ENCODE measurements at regions not wholly inside any gene's neighbourhood (a gene's known extent, or its start where the extent isn't known, plus 50 kb on each side); places are given as distances from the start of the nearest gene placed in this dataset.
"Not testable (repeated sequence)": the region's sequence is repeated elsewhere in the genome, so short reads cannot be mapped to it uniquely, and the experiment has no call there.

DNA sequence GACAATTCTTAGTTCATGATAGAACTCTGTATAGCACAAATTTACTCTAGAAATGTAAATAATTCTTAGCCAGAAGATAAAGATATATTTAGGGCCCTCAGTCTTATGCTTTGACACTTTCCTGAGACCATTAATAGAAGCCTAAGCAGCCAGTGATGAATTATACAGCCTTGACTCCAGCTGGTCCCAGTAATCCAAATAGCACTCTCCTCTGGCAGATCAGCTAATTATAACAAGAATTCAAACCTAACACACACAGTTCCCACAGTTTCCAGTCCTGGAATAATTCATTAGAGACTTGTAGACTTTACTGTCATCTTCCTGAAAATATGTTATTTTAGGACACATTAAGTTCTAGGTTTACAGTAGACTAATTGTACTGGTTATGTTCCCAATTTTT lies 50.4 kb downstream of the SHOC1 start:
- DNase-seq = no peak

DNA sequence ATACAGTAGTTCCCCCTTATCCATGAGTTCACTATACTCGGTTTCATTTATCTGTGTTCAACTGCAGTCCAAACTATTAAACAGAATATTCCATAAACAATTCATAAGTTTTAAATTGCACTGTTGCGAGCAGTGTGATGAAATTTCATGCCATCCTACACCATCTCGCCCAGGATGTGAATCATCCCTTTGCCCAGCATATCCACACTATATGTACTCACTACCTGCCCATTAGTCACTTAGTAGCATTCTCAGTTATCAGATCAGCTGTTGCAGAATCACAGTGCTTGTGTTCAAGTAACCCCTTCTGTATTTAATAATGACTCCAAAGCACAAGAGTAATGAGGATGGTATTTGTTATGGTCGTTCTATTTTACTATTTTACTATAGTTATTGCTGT lies 51.5 kb downstream of the SHOC1 start:
- peak; percentile 47 for DNase-seq

DNA sequence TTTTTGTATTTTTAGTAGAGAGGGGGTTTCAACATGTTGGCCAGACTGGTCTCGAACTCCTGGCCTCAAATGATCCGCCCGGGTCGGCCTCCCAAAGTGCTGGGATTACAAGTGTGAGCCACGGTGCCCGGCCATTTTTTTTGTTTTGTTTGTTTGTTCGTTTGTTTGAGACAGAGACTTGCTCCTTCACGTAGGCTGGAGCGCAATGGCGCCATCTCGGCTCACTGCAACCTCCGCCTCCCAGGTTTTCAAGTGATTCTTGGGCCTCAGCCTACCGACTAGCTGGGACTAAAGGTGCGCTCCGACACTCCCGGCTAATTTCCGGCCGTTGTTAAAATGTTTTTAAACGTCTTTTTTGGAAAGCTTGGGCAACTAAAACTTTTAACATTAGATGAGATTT lies 54.0 kb downstream of the SHOC1 start:
- no peak for DNase-seq

DNA sequence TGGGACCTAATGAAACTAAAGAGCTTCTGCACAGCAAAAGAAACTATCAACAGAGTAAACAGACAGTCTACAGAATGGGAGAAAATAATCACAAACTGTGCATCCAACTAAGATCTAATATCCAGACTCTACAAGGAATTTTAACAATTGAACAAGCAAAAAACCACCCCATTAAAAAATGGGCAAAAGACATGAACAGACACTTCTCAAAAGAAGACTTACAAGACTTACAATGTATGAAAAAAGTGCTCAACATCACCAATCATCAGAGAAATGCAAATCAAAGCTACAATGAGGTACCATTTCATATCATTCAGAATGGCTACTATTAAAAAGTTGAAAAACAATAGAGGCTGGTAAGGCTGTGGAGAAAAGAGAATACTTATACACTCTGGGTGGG lies 58.0 kb downstream of the SHOC1 start:
- no peak for DNase-seq

DNA sequence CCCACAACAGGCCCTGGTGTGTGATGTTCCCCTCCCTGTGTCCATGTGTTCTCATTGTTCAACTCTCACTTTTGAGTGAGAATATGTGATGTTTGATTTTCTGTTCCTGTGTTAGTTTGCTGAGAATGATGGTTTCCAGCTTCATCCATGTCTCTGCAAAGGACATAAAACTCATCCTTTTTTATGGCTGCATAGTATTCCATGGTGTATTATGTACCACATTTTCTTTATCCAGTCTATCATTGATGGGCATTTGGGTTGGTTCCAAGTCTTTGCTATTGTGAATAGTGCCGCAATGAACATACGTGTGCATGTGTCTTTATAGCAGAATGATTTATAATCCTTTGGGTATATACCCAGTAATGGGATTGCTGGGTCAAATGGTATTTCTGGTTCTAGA lies 59.4 kb downstream of the SHOC1 start:
- DNase-seq = not testable (repeated sequence)

DNA sequence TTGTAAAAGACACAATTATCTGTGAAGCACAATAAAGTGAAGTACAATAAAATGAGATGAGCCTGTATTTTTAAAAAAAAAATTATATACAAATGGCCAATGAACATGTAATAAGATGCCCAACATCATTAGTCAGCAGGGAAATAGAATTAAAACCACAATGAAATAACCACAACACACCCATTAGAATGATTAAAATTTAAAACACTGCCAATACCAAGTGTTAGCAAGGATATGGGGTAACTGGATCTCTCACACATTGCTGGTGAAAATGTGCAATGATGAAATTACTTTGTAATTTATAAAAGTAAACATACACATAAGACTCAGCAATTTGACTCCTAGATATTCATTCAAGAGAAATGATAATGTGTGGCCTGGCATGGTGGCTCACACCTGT lies 62.8 kb downstream of the SHOC1 start:
- DNase-seq = no peak

DNA sequence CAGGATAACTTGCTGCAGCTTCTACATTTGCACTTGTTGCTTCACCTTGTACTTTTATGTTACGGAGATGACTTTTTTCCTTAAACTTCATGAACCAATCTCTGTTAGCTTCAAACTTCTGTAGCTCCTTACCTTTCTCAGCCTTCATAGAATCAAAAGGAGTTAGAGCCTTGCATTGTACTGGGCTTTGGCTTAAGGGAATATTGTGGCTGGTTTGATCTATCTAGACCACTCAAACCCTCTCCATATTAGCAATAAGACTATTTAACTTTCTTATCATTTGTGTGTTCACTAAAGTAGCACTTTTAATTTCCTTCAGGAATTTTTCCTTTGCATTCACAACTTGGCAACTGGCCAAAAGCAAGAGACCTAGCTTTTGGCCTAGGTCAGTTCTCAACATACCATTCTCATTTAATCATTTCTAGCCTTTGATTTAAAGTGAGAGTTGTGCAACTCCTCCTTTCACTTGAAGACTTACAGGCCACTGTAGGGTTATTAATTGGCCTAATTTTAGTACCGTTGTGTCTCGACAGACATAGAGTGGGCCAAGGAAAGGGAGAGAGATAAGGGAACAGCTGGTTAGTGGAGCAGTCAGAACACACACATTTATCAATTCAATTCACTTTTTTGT lies 63.7 kb downstream of the SHOC1 start:
- DNase-seq = no peak

DNA sequence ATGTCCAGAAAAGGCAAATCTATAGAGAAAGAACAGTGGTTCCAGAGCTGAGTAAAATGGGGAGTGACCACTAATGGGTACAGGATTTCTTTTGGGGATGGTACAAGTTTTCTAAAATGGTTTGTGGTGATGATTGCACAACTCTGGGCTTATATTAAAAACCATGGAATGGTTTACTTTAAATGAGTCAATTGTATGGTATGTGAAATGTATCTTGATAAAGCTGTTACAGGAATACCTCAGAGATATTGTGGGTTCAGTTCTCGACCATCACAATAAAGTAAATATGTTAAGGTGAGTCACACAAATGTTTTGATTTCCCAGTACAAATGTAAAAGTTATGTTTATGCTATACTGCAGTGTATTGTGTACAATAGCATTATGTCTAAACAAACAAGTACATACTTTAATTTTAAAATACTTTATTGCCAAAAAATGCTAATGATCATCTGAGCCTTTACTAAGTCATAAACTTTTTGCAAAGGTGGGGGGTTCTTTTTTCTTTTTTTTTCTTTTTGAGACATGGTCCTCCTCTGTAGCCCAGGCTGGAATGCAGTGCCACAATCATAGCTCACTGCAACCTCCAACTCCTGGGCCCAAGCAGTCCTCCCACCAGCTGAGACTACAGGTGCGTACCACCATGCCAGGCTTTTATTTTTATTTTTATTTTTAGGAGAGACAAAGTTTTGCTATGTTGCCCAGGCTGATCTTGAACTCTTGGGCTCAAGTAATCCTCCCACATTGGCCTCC lies 65.9 kb downstream of the SHOC1 start:
- no peak for DNase-seq

DNA sequence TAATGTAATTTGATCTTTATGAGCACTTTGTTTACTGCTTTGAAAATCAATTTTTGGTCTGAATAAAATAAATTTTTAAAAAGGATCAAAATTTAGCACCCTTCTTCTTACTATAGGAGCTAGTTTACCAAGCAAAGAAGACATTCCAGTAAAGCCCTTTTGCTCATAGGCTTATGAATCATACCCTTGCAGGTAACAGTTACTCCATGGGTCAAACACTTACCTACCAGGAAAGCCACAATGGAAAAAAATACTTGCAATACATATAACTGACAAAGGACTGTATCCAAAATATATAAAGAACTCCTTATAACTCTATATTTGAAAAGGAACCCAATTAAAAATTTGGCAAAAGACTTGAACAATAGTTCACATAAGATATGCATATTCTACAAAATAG lies 66.6 kb downstream of the SHOC1 start:
- DNase-seq = no peak

DNA sequence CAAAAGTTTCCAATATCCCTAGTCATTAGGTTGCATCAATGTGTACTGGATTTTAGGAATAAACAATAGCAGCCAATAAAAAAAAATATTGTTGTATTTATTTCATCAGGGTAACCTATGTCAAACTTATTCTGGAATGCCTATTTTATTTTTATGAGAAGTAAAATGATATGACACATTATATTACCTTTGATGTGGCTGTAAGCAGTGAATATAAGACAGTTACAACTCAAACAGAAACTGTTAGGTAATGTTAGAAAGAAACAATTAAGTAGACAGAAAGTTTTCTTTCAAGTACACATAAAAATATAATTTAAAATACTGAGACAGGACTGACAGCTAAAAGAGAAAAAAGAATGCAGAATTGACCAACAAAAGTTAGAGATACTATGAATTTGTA lies 65.5 kb downstream of the GNG10 start:
- DNase-seq = no peak

DNA sequence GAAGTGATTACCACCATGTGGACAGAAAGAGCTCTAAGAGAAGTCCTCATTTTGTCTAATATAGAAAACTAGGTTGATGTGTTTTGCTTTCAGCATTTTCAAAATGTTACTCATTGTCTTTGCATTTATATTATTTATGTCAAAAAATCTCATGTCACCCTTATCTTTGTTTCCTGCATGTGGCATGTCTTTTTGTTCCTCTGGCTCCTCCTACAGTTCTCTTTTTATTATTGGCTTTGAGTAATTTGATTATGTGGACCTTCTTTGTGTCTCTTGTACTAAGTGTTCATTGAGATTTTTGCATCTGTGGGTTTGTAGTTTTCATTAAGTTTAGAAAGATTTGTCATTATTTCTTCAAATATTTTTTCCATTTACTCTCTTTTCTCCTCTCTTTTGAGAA lies 58.8 kb downstream of the GNG10 start:
- DNase-seq = no peak
